Upper lobe of left lung (tissue), 6 donors: ENCODE measurements at regions not wholly inside any gene's neighbourhood (a gene's known extent, or its start where the extent isn't known, plus 50 kb on each side); places are given as distances from the start of the nearest gene placed in this dataset.

ENCODE experiments used
- ATAC-seq, 2 donors: fragments of 200-7000 bp; cut with Tn5 transposase; one replicate each; pipeline ENCODE4 v1.9.1; 2022; ENCODE audit warnings: mild to moderate bottlenecking in 2 of 2, moderate library complexity in 2 of 2; ENCODE audit not compliant: low FRiP score in 2 of 2
- DNase-seq, 2 donors: peaks; one replicate each; pipeline ENCODE4 v3.0.0-alpha.2; 2019 to 2020
- H3K27ac ChIP-seq, 4 donors: fragments of 200-600 bp; sonication (generic); one replicate each; pipeline ENCODE4 v1.5.1; 2016 to 2019
- H3K27me3 ChIP-seq, 4 donors: fragments of 200-600 bp; sonication (generic); one replicate each; pipeline ENCODE4 v1.5.1; 2017 to 2019
- H3K36me3 ChIP-seq, 4 donors: fragments of 200-600 bp; sonication (generic); one replicate each; pipeline ENCODE4 v1.5.1; 2016 to 2019
- H3K4me1 ChIP-seq, 4 donors: fragments of 200-600 bp; sonication (generic); one replicate each; pipeline ENCODE4 v1.5.1; 2018 to 2019
- H3K4me3 ChIP-seq, 4 donors: fragments of 200-600 bp; sonication (generic); one replicate each; pipeline ENCODE4 v1.5.1; 2017 to 2019; ENCODE audit warnings: mild to moderate bottlenecking in 2 of 4, moderate library complexity in 1 of 4
- H3K9me3 ChIP-seq, 4 donors: fragments of 200-600 bp; sonication (generic); one replicate each; pipeline ENCODE4 v1.5.1; 2018 to 2019
- CTCF ChIP-seq, 6 experiments: fragments of 450-650 bp in 4 of 6; fragments of 200-600 bp in 2 of 6; sonication (generic) in 2 of 6; IDR thresholded peaks; one replicate each; pipeline ENCODE4 v1.5.1; 2016 to 2019; ENCODE audit warnings: antibody characterized with exemption in 6 of 6
- EP300 ChIP-seq, 4 donors: sonication (generic); formaldehyde crosslinking; IDR thresholded peaks; one replicate each; pipeline ENCODE4 v1.5.1; 2017; ENCODE audit warnings: antibody characterized with exemption in 4 of 4, control low read depth in 2 of 4
- POLR2A ChIP-seq, 4 donors: fragments of 450-650 bp; IDR thresholded peaks; one replicate each; pipeline ENCODE4 v1.5.1; 2016 to 2017; ENCODE audit warnings: antibody characterized with exemption in 4 of 4, mild to moderate bottlenecking in 2 of 4
- POLR2AphosphoS5 ChIP-seq, 2 donors: sonication (generic); formaldehyde crosslinking; IDR thresholded peaks; one replicate each; pipeline ENCODE4 v1.5.1; 2017; ENCODE audit warnings: antibody characterized with exemption in 2 of 2
- WGBS, 2 donors: methylation state at CpG; one replicate each; pipeline ENCODE4 v1.1.5; 2017 to 2018; 5-methylcytosine and 5-hydroxymethylcytosine counted together
- small RNA-seq, 4 donors: library from RNA; depleted of rRNA; stranded (forward); fragments of <200 nt; gene quantifications; one replicate each; pipeline ENCODE3, GENCODE V24; 2016
- donor health status: DM: no; HTN: no; CAD: no; lungs with moderate emphysema.
- donor health status: DM: no; HTN: yes; CAD: no; lungs with severe emphysema.

GRCh38 chr1:4847711-4848110, 193.3 kb downstream of the AJAP1 start:
- no peak for DNase-seq
- Histone ChIP-seq H3K4me1 (no peaks in the 10 kb centered on the region), H3K9me3 (peaks cover 0 to 8% (median 6%) of the 10 kb centered on the region in 4 donors), H3K27ac (no peak overlapping the region), H3K4me3 (no peak overlapping the region), H3K27me3 (no peaks in the 10 kb centered on the region), H3K36me3 (no peaks in the 10 kb centered on the region)
- ATAC-seq: no peak
- TF ChIP-seq POLR2A (IDR thresholded peaks at IDR 0.05): no peak
- no peak for TF ChIP-seq POLR2AphosphoS5 (IDR thresholded peaks at IDR 0.05)
- TF ChIP-seq EP300 (IDR thresholded peaks at IDR 0.05): no peak
- no peak for TF ChIP-seq CTCF (IDR thresholded peaks at IDR 0.05)
- WGBS, 2 donors: 67 to 81% methylated on average over 5 of the region's 5 CpGs

Small RNAs in the stretch of these regions (small RNA-seq; reads per million reads assigned to genes)
- 0 reads per million in 4 donors for gene MIR4417
